ENCODE measurements at regions not wholly inside any gene's neighbourhood (a gene's known extent, or its start where the extent isn't known, plus 50 kb on each side); places are given as distances from the start of the nearest gene placed in this dataset.

DNA sequence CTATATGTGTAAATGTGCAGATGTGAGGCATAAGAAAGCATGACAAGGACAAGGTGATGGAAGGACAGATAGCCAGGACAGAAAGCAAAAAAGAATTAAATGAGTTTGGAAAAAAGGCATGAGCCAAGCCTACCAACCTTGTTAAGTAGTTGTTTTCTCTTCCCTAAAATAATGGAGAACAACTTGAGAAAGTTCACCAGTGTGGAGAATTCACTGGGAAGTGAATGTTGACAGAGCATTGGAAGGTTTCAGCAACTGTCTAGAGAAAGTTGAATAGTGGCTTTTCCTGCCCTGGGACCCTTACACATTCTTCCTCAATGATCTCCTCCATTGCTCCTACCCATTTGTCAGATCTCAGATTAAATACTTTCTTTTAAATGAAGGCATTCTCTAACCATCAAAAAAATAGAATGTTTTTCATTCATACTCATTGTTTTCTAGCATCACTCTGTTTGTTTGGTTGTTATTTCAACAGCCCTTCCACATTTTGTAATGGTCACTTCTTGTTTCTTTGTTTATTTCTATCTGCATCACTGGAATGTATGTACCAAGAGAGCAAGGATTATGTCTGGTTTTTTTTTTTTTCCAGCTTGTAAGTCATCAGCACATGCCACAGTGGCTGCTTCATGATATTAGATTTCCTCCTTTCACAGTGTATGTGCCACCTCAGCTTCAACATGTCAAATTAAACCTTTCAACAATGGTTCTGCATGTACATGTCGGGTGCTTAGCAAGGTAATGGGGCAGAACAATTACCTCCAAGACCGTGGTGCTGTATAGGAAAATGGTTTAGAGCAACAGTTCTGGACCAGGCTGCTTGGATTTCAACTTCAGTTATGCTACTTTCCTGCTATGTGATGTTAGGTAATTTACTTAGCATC is 586.0 kb upstream of the VRK2 start:
- intact Hi-C loops (cut with DNase I; ENCODE audit: low total_unique reads) = no loop called here
- TF ChIP-seq, protein P1, sequence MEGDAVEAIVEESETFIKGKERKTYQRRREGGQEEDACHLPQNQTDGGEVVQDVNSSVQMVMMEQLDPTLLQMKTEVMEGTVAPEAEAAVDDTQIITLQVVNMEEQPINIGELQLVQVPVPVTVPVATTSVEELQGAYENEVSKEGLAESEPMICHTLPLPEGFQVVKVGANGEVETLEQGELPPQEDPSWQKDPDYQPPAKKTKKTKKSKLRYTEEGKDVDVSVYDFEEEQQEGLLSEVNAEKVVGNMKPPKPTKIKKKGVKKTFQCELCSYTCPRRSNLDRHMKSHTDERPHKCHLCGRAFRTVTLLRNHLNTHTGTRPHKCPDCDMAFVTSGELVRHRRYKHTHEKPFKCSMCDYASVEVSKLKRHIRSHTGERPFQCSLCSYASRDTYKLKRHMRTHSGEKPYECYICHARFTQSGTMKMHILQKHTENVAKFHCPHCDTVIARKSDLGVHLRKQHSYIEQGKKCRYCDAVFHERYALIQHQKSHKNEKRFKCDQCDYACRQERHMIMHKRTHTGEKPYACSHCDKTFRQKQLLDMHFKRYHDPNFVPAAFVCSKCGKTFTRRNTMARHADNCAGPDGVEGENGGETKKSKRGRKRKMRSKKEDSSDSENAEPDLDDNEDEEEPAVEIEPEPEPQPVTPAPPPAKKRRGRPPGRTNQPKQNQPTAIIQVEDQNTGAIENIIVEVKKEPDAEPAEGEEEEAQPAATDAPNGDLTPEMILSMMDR (IDR thresholded peaks at IDR 0.05) = no peak
- Histone ChIP-seq H3K36me3 (no peaks in the 10 kb centered on the region), H3K4me3 (no peak overlapping the region), H3K27ac (no peak overlapping the region), H3K4me1 (no peaks in the 10 kb centered on the region), H3K9me3 (no peaks in the 10 kb centered on the region), H3K27me3 (no peaks in the 10 kb centered on the region)
- no peak for DNase-seq

GRCh38 chr2:57461624-57462023 is 585.0 kb upstream of the VRK2 start:
- H3K9me3 ChIP-seq = no peaks in the 10 kb centered on the region
- H3K27ac ChIP-seq = no peak overlapping the region
- H3K4me3 ChIP-seq = no peak overlapping the region
- H3K4me1 ChIP-seq = no peaks in the 10 kb centered on the region
- no peak for DNase-seq
- H3K36me3 ChIP-seq = no peaks in the 10 kb centered on the region
- no peaks in the 10 kb centered on the region for H3K27me3 ChIP-seq
- TF ChIP-seq, protein P1 (IDR thresholded peaks at IDR 0.05) = no peak
- intact Hi-C loops (cut with DNase I; ENCODE audit: low total_unique reads) = no loop called here

- H3K4me3 ChIP-seq = no peak overlapping the region
- no peaks in the 10 kb centered on the region for H3K36me3 ChIP-seq
- no peaks in the 10 kb centered on the region for H3K4me1 ChIP-seq
- TF ChIP-seq, protein P1 (IDR thresholded peaks at IDR 0.05) = no peak
- intact Hi-C loops (cut with DNase I; ENCODE audit: low total_unique reads) = no loop called here
- no peak overlapping the region for H3K27ac ChIP-seq
- H3K27me3 ChIP-seq = no peaks in the 10 kb centered on the region
- H3K9me3 ChIP-seq = no peaks in the 10 kb centered on the region
- no peak for DNase-seq
Observed at GRCh38 chr2:57465067-57465466, 581.5 kb upstream of the VRK2 start.

DNA sequence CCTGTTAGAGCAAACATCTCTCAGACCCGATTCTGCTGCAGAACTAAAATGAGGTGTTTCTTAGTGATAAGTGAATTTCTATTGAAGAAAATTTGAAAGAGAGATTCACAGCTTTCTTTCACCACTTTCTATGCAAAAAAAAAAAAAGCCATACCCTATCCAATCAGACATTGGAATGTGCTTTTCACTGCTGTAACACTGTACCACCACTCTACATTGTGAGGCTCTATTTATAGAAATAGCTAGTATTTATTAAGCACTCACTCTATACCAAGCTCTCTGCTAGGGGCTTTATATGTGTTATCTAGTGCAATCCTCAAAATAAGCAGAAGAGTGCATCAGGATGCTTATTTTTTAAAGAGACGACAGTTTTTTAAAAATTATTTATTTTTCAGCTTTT is 580.6 kb upstream of the VRK2 start:
- Histone ChIP-seq H3K27ac (no peak overlapping the region), H3K4me3 (no peak overlapping the region), H3K9me3 (no peaks in the 10 kb centered on the region), H3K36me3 (no peaks in the 10 kb centered on the region), H3K27me3 (no peaks in the 10 kb centered on the region), H3K4me1 (no peaks in the 10 kb centered on the region)
- no peak for DNase-seq
- intact Hi-C loops (cut with DNase I; ENCODE audit: low total_unique reads) = no loop called here
- TF ChIP-seq, protein P1 (IDR thresholded peaks at IDR 0.05) = no peak

DNA sequence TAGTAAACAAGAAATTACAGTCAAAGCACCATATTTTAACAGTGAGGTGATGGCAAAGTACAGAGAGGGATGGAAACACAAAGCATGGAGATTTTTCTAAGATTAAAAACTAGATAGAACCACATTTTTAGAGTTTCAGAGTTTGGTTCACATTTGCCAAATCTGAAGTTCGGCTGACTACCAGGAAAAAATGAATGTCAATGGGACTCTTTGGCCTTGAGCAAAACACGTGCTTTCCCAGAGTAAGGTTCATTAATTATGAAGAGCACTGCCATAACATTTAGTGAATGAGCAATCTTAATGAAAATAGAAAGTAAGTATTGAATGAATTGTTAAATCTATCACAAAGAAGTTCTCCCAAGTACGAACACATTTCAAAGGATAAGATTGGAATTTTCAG is 571.2 kb upstream of the VRK2 start:
- Histone ChIP-seq H3K27ac (no peak overlapping the region), H3K4me1 (no peaks in the 10 kb centered on the region), H3K36me3 (no peaks in the 10 kb centered on the region), H3K27me3 (no peaks in the 10 kb centered on the region), H3K9me3 (no peaks in the 10 kb centered on the region), H3K4me3 (no peak overlapping the region)
- intact Hi-C loops (cut with DNase I; ENCODE audit: low total_unique reads) = no loop called here
- TF ChIP-seq, protein P1 (IDR thresholded peaks at IDR 0.05) = no peak
- DNase-seq = no peak

Data from tibial artery (tissue), 4 donors.